ENCODE measurements at regions not wholly inside any gene's neighbourhood (a gene's known extent, or its start where the extent isn't known, plus 50 kb on each side); places are given as distances from the start of the nearest gene placed in this dataset.
A peak's percentile ranks its signal among the peaks of the same experiment; 100 is the strongest.

DNA sequence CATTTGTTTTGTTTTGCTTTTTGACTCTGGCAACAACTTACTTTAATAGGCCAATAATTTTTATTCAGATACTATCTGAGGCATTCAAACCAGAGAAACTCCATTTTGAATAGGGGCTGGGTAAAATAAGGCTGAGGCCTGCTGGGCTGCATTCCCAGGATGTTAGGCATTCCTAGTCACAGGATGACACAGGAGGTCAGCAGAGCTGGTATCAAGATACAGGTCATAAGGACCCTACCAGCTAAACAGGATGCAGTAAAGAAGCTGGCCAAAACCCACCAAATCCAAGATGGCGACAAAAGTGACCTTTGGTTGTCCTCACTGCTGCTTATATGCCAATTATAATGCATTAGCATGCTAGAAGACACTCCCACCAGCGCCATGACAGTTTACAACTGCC, 102.2 kb upstream of the XPO1 start:
- TF ChIP-seq, protein P1, sequence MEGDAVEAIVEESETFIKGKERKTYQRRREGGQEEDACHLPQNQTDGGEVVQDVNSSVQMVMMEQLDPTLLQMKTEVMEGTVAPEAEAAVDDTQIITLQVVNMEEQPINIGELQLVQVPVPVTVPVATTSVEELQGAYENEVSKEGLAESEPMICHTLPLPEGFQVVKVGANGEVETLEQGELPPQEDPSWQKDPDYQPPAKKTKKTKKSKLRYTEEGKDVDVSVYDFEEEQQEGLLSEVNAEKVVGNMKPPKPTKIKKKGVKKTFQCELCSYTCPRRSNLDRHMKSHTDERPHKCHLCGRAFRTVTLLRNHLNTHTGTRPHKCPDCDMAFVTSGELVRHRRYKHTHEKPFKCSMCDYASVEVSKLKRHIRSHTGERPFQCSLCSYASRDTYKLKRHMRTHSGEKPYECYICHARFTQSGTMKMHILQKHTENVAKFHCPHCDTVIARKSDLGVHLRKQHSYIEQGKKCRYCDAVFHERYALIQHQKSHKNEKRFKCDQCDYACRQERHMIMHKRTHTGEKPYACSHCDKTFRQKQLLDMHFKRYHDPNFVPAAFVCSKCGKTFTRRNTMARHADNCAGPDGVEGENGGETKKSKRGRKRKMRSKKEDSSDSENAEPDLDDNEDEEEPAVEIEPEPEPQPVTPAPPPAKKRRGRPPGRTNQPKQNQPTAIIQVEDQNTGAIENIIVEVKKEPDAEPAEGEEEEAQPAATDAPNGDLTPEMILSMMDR (conservative IDR thresholded peaks at IDR 0.05; ENCODE audit: low read length): no peak
- TF ChIP-seq EZH2phosphoT487 (IDR thresholded peaks at IDR 0.05; ENCODE audit: borderline replicate concordance, low read depth, low read length): no peak
- ChIA-PET POLR2A (no interaction called here), CTCF (ENCODE audit: unreplicated experiment) (no interaction called here)
- H3K27ac ChIP-seq (ENCODE audit: low read depth, low read length, poor library complexity, severe bottlenecking): no peak overlapping the region
- no peak for DNase-seq (ENCODE audit: low spot score)
- intact Hi-C loops (cut with micrococcal nuclease; ENCODE audit: unreplicated experiment): no loop called here
- no peaks in the 10 kb centered on the region for H3K9me2 ChIP-seq (ENCODE audit: insufficient read depth, low read length)
- no peaks in the 10 kb centered on the region for H3K9me3 ChIP-seq (ENCODE audit: low read length)
- no peak overlapping the region for H3K4me3 ChIP-seq (ENCODE audit: low read depth, low read length, poor library complexity, severe bottlenecking)
- no peak overlapping the region for H2AFZ ChIP-seq (ENCODE audit: low read length)
- H3K4me1 ChIP-seq (ENCODE audit: insufficient read depth, low read length, poor library complexity, severe bottlenecking): no peaks in the 10 kb centered on the region
- no peaks in the 10 kb centered on the region for H4K20me1 ChIP-seq (ENCODE audit: insufficient read depth, low read length)
- no peaks in the 10 kb centered on the region for H3K36me3 ChIP-seq (ENCODE audit: insufficient read depth, low read length)
- H3K4me2 ChIP-seq (ENCODE audit: low read length): no peak overlapping the region
- no TSS peak for BruUV-seq (replicated peaks)
- no peaks in the 10 kb centered on the region for H3K79me2 ChIP-seq (ENCODE audit: insufficient read depth, low read depth, low read length)

GRCh38 chr2:61639721-61640120, 101.6 kb upstream of the XPO1 start:
- Histone ChIP-seq H4K20me1 (ENCODE audit: insufficient read depth, low read length) (no peaks in the 10 kb centered on the region), H3K36me3 (ENCODE audit: insufficient read depth, low read length) (no peaks in the 10 kb centered on the region), H2AFZ (ENCODE audit: low read length) (peak overlapping the region; percentile 24; the same call in 1 of the 2 replicates), H3K9me2 (ENCODE audit: insufficient read depth, low read length) (no peaks in the 10 kb centered on the region), H3K4me3 (ENCODE audit: low read depth, low read length, poor library complexity, severe bottlenecking) (no peak overlapping the region), H3K4me1 (ENCODE audit: insufficient read depth, low read length, poor library complexity, severe bottlenecking) (no peaks in the 10 kb centered on the region), H3K4me2 (ENCODE audit: low read length) (no peak overlapping the region), H3K79me2 (ENCODE audit: insufficient read depth, low read depth, low read length) (no peaks in the 10 kb centered on the region), H3K27ac (ENCODE audit: low read depth, low read length, poor library complexity, severe bottlenecking) (no peak overlapping the region), H3K9me3 (ENCODE audit: low read length) (no peaks in the 10 kb centered on the region)
- no peak for TF ChIP-seq EZH2phosphoT487 (IDR thresholded peaks at IDR 0.05; ENCODE audit: borderline replicate concordance, low read depth, low read length)
- TF ChIP-seq, protein P1 (conservative IDR thresholded peaks at IDR 0.05; ENCODE audit: low read length): no peak
- CTCF ChIA-PET (ENCODE audit: unreplicated experiment): no interaction called here
- intact Hi-C loops (cut with micrococcal nuclease; ENCODE audit: unreplicated experiment): no loop called here
- POLR2A ChIA-PET: no interaction called here
- DNase-seq (ENCODE audit: low spot score): no peak
- no TSS peak for BruUV-seq (replicated peaks)

DNA sequence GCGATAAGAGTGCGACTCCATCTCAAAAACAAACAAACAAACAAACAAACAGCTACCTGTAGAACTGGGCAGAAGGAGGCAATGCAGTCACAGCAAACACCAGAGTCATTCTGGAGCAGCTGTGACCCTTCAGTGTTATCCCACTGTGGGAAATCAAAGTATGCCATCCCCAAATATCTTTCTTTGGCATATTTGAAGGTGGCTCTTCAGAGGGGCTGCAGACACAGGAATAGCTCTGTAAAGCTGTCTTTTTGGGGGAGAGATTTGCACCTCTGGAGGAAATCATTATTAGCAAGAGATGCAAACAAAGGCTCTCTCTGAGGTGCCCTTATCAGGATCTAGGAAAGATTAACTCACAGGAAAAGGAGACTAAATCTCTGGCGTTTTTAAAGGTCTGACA, 98.5 kb upstream of the XPO1 start:
- intact Hi-C loops (cut with micrococcal nuclease; ENCODE audit: unreplicated experiment): no loop called here
- Histone ChIP-seq H3K4me3 (ENCODE audit: low read depth, low read length, poor library complexity, severe bottlenecking) (no peak overlapping the region), H3K9me2 (ENCODE audit: insufficient read depth, low read length) (no peaks in the 10 kb centered on the region), H3K4me1 (ENCODE audit: insufficient read depth, low read length, poor library complexity, severe bottlenecking) (no peaks in the 10 kb centered on the region), H3K79me2 (ENCODE audit: insufficient read depth, low read depth, low read length) (no peaks in the 10 kb centered on the region), H2AFZ (ENCODE audit: low read length) (no peak overlapping the region), H3K9me3 (ENCODE audit: low read length) (no peaks in the 10 kb centered on the region), H3K4me2 (ENCODE audit: low read length) (no peak overlapping the region), H4K20me1 (ENCODE audit: insufficient read depth, low read length) (no peaks in the 10 kb centered on the region), H3K36me3 (ENCODE audit: insufficient read depth, low read length) (no peaks in the 10 kb centered on the region), H3K27ac (ENCODE audit: low read depth, low read length, poor library complexity, severe bottlenecking) (no peak overlapping the region)
- TF ChIP-seq, protein P1 (conservative IDR thresholded peaks at IDR 0.05; ENCODE audit: low read length): no peak
- no peak for TF ChIP-seq EZH2phosphoT487 (IDR thresholded peaks at IDR 0.05; ENCODE audit: borderline replicate concordance, low read depth, low read length)
- ChIA-PET CTCF (ENCODE audit: unreplicated experiment) (no interaction called here), POLR2A (interaction anchor here (1.1 kb wide), 1 partner anchor 12 kb away, joined by 3 read pairs; no protein-coding TSS in a partner anchor)
- no TSS peak for BruUV-seq (replicated peaks)
- no peak for DNase-seq (ENCODE audit: low spot score)
